ENCODE measurements at regions not wholly inside any gene's neighbourhood (a gene's known extent, or its start where the extent isn't known, plus 50 kb on each side); places are given as distances from the start of the nearest gene placed in this dataset.

DNA sequence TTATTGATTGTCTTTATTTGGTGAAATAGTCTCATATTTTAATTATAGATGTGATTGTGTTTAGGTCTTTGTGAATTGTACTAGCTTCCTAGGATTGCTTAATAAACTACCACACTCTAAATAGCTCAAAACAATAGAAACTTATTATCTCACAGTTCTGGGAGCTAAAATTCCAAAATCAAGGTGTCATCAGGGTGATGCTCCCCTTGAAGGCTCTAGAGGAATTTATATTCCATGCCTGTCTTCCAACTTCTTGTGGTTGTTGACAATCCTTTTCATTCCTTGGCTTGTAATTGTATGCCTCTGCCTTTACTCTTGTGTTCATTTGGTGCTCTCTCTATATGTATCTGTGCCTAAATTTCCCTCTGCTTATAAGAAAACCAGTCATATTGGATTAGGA lies 155.3 kb upstream of the AKR1E2 start:
- TF ChIP-seq, protein P1, sequence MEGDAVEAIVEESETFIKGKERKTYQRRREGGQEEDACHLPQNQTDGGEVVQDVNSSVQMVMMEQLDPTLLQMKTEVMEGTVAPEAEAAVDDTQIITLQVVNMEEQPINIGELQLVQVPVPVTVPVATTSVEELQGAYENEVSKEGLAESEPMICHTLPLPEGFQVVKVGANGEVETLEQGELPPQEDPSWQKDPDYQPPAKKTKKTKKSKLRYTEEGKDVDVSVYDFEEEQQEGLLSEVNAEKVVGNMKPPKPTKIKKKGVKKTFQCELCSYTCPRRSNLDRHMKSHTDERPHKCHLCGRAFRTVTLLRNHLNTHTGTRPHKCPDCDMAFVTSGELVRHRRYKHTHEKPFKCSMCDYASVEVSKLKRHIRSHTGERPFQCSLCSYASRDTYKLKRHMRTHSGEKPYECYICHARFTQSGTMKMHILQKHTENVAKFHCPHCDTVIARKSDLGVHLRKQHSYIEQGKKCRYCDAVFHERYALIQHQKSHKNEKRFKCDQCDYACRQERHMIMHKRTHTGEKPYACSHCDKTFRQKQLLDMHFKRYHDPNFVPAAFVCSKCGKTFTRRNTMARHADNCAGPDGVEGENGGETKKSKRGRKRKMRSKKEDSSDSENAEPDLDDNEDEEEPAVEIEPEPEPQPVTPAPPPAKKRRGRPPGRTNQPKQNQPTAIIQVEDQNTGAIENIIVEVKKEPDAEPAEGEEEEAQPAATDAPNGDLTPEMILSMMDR (IDR thresholded peaks at IDR 0.05) = no peak
- peaks cover 6% of the 10 kb centered on the region for H3K27me3 Mint-ChIP-seq
- ATAC-seq (ENCODE audit: low read depth) (no peak), DNase-seq (no peak)
- CTCF ChIA-PET = no interaction called here
- POLR2A ChIA-PET = no interaction called here
- H3K36me3 Mint-ChIP-seq (ENCODE audit: low read depth) = no peaks in the 10 kb centered on the region
- H3K9me3 Mint-ChIP-seq = peaks cover 2% of the 10 kb centered on the region
- no peak overlapping the region for H3K4me3 Mint-ChIP-seq
- no peak overlapping the region for H3K27ac Mint-ChIP-seq
- intact Hi-C loops (cut with micrococcal nuclease) = no loop called here
- no peaks in the 10 kb centered on the region for H3K4me1 Mint-ChIP-seq

DNA sequence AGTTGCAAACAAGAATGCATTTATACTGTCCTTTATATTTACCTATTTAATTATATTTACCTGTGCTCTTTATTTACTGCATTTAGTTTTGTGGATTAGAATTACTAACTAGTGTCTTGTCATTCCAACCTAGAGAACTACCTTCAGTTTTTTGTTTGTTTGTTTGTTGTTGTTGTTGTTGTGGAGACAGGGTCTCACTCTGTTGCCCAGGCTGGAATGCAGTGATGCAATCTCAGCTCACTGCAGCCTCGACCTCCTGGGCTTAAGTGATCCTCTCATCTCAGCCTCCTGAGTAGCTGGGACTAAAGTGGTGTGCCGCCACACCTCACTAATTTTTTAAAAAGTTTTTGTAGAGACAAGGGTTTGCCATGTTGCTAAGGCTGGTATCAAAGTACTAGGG lies 156.4 kb upstream of the AKR1E2 start:
- Mint-ChIP-seq H3K27ac (no peak overlapping the region), H3K27me3 (peaks cover 3% of the 10 kb centered on the region), H3K4me3 (no peak overlapping the region), H3K36me3 (ENCODE audit: low read depth) (no peaks in the 10 kb centered on the region), H3K4me1 (no peaks in the 10 kb centered on the region), H3K9me3 (peaks cover 2% of the 10 kb centered on the region)
- ATAC-seq (ENCODE audit: low read depth) = no peak
- CTCF ChIA-PET = no interaction called here
- intact Hi-C loops (cut with micrococcal nuclease) = no loop called here
- no peak for DNase-seq
- POLR2A ChIA-PET = no interaction called here
- TF ChIP-seq, protein P1 (IDR thresholded peaks at IDR 0.05) = no peak

DNA sequence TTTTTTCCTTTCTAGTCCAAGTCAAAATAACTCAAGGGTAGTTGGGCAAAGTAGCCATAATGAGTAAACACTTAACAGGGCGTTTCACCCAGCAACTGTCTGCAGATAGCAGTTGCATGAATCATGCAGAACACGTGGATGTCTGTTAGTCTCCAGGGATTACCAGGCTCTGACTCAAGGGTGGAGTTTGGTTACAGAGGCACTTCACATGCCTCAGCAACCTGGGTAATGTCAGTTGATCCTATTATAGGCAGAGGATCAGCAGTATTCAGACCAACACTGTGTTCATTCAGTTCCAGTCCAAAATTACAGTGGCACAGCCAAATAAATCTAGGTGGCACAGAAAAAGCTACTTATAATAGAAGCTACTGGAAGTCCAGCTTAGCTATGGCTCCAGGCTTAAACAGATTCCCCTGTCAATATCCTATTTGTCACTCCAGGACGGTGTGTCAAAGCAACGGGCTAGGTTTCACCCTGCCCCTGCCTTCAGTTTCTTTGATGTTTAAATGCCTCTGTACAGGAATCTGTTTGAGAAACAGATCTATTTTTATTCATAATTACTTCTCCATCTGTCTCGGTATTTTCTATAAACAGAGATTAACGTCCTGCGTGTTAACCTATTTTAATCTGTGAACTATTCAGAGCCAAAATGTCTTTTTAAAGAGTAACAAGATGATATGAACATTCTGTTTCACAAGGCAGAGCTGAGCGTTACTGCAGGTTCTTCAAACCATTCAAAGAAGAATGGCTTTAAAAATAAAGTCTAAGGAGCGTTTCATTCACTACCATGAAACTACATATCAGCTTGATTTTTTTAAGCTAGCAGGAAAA lies 162.6 kb upstream of the AKR1E2 start:
- ATAC-seq (ENCODE audit: low read depth) (peak; percentile 100), DNase-seq (peak; percentile 27)
- Mint-ChIP-seq H3K27ac (peak overlapping the region; percentile 36), H3K4me1 (peaks cover 20% of the 10 kb centered on the region), H3K9me3 (no peaks in the 10 kb centered on the region), H3K4me3 (peak overlapping the region; percentile 50), H3K36me3 (ENCODE audit: low read depth) (no peaks in the 10 kb centered on the region), H3K27me3 (peaks cover 2% of the 10 kb centered on the region)
- CTCF ChIA-PET = no interaction called here
- POLR2A ChIA-PET = interaction anchor here (1.0 kb wide), 1 partner anchor 878 kb away, joined by 3 read pairs; the partner anchor contains the start of gene KLF6
- intact Hi-C loops (cut with micrococcal nuclease) = loop anchor here (2.0 to 5.0 kb wide), 3 partner anchors 331 to 903 kb away; no protein-coding TSS in a partner anchor
- TF ChIP-seq, protein P1 (IDR thresholded peaks at IDR 0.05) = no peak

DNA sequence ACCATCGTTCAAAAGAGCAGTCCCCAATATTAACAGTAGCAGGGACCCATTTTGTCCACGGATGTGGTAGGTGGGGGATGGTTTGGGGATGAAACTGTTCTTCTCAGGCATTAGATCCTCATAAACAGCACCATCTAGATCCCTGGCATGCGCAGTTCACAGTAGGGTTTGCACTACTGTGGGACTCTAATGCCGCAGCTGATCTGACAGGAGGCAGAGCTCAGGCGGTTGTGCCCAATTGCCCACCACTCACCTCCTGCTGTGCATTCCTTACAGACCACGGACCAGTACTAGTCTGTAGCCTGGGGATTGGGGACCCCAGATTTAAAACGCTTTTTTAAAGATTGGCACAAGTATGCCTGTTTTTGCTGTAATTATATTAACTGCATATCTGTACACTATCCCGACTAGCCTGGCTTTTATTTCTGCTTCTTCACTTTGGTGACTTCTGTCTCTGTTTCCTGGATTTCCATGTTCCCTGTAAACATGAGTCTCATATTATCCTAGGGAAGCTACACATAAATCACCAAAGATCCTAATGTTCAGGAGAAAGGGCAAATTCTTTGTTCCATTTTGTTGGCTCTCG lies 163.3 kb upstream of the AKR1E2 start:
- ATAC-seq (ENCODE audit: low read depth) (no peak), DNase-seq (no peak)
- Mint-ChIP-seq H3K9me3 (no peaks in the 10 kb centered on the region), H3K27me3 (peaks cover 2% of the 10 kb centered on the region), H3K4me3 (peak overlapping the region; percentile 50), H3K36me3 (ENCODE audit: low read depth) (no peaks in the 10 kb centered on the region), H3K27ac (peak overlapping the region; percentile 36), H3K4me1 (peaks cover 20% of the 10 kb centered on the region)
- intact Hi-C loops (cut with micrococcal nuclease) = loop anchor here (2.0 to 5.0 kb wide), 3 partner anchors 330 to 902 kb away; no protein-coding TSS in a partner anchor
- ChIA-PET POLR2A (no interaction called here), CTCF (no interaction called here)
- TF ChIP-seq, protein P1 (IDR thresholded peaks at IDR 0.05) = no peak

DNA sequence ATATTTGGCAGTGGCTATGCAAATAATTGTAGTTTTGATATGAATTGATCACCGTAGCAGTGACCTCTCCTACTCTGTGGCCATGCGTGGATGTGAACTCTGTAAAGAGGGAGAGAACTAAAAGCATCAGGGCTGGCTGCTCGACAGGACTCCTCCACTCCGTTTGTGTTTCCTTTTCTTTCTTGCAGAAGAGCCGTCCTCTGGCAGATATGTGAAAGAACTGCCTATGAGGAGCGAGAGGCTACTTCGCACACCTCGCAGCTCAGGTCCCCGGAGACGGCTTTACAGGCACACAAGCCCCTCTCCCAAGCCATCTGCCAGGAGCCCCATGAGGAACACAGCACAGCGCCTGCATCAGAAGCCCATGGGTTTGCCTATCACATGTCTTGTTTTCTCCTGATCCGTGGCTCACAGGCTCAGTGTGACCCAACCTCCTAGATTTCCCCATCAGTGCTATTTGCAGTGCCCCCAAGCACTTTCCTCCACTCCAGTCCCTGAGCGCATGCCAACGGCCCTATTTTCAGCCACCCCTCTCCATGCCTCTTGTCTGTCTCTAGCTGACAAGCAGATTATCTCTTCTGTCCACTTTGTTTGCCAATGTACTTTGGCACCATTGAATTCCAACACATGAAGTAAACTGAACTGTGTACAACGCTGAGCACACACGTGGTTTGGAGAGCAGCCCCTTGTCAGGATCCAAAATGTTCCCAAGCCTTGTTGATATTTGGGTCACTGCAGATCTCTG lies 164.3 kb upstream of the AKR1E2 start:
- peaks cover 20% of the 10 kb centered on the region for H3K4me1 Mint-ChIP-seq
- POLR2A ChIA-PET = no interaction called here
- no peak overlapping the region for H3K27ac Mint-ChIP-seq
- no peaks in the 10 kb centered on the region for H3K9me3 Mint-ChIP-seq
- peaks cover 2% of the 10 kb centered on the region for H3K27me3 Mint-ChIP-seq
- CTCF ChIA-PET = no interaction called here
- H3K36me3 Mint-ChIP-seq (ENCODE audit: low read depth) = no peaks in the 10 kb centered on the region
- H3K4me3 Mint-ChIP-seq = no peak overlapping the region
- intact Hi-C loops (cut with micrococcal nuclease) = loop anchor here (2.0 to 5.0 kb wide), 3 partner anchors 329 to 901 kb away; no protein-coding TSS in a partner anchor
- TF ChIP-seq, protein P1 (IDR thresholded peaks at IDR 0.05) = no peak
- ATAC-seq (ENCODE audit: low read depth) = no peak
- no peak for DNase-seq
